Heart left ventricle (tissue), 13 donors: ENCODE measurements at regions not wholly inside any gene's neighbourhood (a gene's known extent, or its start where the extent isn't known, plus 50 kb on each side); places are given as distances from the start of the nearest gene placed in this dataset.

ENCODE experiments used
- POLR2A ChIP-seq, 2 donors: fragments of 450-650 bp; IDR thresholded peaks; one replicate each; pipeline ENCODE4 v1.6.1; 2017; ENCODE audit warnings: antibody characterized with exemption in 2 of 2, mild to moderate bottlenecking in 2 of 2, moderate library complexity in 2 of 2
- TF ChIP-seq, protein P1 (sequence below), 12 donors: fragments of 200-600 bp; sonication (generic) in 4 of 12; IDR thresholded peaks; one replicate each; pipeline versions ENCODE4 v1.5.0 to v1.8.0; 2018 to 2022; ENCODE audit warnings: antibody characterized with exemption in 12 of 12, mild to moderate bottlenecking in 5 of 12
- donor health status: ischemic (EF 13 %, LVEDD 7.1; RV severe dilation, severe dysfunction).
- donor health status: DM: no; HTN: yes; CAD: no.
- donor health status: DM: no; HTN: no; CAD: no.
- donor health status: ischemic (EF 25% LVEDD 6.9; RV normal size, moderate dysfunction).
- donor health status: ischemic (EF 25% LVEDD 5.7; RV mildly dilated, moderate dysfunction).
- donor health status: ischemic (EF 35%, LVEDD 5.7; RV mildly dilated, moderate dysfunction).
- donor health status: nonischemic (EF 11% LVEDD 7.7; RV severe dilation, severe dysfunction).
- donor health status: DM: yes; HTN: yes; CAD: no.
- donor health status: PGD.
- donor health status: ischemic (EF 29% LVEDD 5.4; RV normal size, mild dysfunction).
- donor health status: nonischemic (EF 23%, LVEDD 6.1; RV moderate dilation, normal function).

- TF ChIP-seq, protein P1, sequence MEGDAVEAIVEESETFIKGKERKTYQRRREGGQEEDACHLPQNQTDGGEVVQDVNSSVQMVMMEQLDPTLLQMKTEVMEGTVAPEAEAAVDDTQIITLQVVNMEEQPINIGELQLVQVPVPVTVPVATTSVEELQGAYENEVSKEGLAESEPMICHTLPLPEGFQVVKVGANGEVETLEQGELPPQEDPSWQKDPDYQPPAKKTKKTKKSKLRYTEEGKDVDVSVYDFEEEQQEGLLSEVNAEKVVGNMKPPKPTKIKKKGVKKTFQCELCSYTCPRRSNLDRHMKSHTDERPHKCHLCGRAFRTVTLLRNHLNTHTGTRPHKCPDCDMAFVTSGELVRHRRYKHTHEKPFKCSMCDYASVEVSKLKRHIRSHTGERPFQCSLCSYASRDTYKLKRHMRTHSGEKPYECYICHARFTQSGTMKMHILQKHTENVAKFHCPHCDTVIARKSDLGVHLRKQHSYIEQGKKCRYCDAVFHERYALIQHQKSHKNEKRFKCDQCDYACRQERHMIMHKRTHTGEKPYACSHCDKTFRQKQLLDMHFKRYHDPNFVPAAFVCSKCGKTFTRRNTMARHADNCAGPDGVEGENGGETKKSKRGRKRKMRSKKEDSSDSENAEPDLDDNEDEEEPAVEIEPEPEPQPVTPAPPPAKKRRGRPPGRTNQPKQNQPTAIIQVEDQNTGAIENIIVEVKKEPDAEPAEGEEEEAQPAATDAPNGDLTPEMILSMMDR (IDR thresholded peaks at IDR 0.05): no peak
- TF ChIP-seq POLR2A (IDR thresholded peaks at IDR 0.05): no peak
Observed at GRCh38 chr17:68097161-68097805, 61.7 kb downstream of the KPNA2 start.
